Vagina (tissue), 2 donors: ENCODE measurements at regions not wholly inside any gene's neighbourhood (a gene's known extent, or its start where the extent isn't known, plus 50 kb on each side); places are given as distances from the start of the nearest gene placed in this dataset.
"Not testable (repeated sequence)": the region's sequence is repeated elsewhere in the genome, so short reads cannot be mapped to it uniquely, and the experiment has no call there.

Source experiments
- POLR2A ChIP-seq, 2 donors: fragments of 450-650 bp; IDR thresholded peaks; one replicate each; pipeline ENCODE4 v1.6.1; 2017; ENCODE audit warnings: antibody characterized with exemption in 2 of 2, mild to moderate bottlenecking in 2 of 2, moderate library complexity in 2 of 2
- POLR2AphosphoS5 ChIP-seq, 2 donors: sonication (generic); formaldehyde crosslinking; IDR thresholded peaks; one replicate each; pipeline ENCODE4 v1.9.0; 2017; ENCODE audit warnings: antibody characterized with exemption in 2 of 2, mild to moderate bottlenecking in 2 of 2, low read depth in 1 of 2; ENCODE audit not compliant: insufficient read depth in 1 of 2
- TF ChIP-seq, protein P1 (sequence below), 3 experiments: fragments of 450-650 bp in 2 of 3; fragments of 200-600 bp in 1 of 3; sonication (generic) in 1 of 3; IDR thresholded peaks; one replicate each; pipeline ENCODE4 v1.5.1; 2017 to 2019; ENCODE audit warnings: antibody characterized with exemption in 3 of 3, mild to moderate bottlenecking in 2 of 3, moderate library complexity in 2 of 3

DNA sequence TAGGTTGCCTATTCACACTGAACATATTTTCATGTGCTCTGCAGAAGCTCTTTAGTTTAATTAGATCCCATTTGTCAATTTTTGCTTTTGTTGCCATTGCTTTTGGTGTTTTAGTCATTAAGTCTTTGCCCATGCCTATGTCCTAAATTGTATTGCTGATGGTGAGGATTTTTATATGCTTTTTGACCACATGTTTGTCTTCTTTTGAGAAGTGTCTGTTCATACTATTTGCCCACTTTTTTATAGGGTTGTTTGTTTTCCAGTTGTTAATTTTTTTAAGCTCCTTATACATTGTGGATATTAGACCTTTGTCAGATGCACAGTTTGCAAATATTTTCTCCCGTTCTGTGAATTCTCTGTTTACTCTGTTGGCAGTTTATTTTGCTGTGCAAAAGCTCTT is 84.5 kb upstream of the LRIF1 start:
- not testable (repeated sequence) for TF ChIP-seq POLR2A (IDR thresholded peaks at IDR 0.05); POLR2AphosphoS5 (IDR thresholded peaks at IDR 0.05; ENCODE audit: insufficient read depth in 1 of 2, low read depth in 1 of 2)
- TF ChIP-seq, protein P1, sequence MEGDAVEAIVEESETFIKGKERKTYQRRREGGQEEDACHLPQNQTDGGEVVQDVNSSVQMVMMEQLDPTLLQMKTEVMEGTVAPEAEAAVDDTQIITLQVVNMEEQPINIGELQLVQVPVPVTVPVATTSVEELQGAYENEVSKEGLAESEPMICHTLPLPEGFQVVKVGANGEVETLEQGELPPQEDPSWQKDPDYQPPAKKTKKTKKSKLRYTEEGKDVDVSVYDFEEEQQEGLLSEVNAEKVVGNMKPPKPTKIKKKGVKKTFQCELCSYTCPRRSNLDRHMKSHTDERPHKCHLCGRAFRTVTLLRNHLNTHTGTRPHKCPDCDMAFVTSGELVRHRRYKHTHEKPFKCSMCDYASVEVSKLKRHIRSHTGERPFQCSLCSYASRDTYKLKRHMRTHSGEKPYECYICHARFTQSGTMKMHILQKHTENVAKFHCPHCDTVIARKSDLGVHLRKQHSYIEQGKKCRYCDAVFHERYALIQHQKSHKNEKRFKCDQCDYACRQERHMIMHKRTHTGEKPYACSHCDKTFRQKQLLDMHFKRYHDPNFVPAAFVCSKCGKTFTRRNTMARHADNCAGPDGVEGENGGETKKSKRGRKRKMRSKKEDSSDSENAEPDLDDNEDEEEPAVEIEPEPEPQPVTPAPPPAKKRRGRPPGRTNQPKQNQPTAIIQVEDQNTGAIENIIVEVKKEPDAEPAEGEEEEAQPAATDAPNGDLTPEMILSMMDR (IDR thresholded peaks at IDR 0.05), result not testable (repeated sequence)
